Liver (tissue), 9 donors: ENCODE measurements at regions not wholly inside any gene's neighbourhood (a gene's known extent, or its start where the extent isn't known, plus 50 kb on each side); places are given as distances from the start of the nearest gene placed in this dataset. TPM values are rescaled to one million over a fixed set of nuclear protein-coding genes. Genes with fewer than 3 reads are reported as not detected.
"Not testable (repeated sequence)": the region's sequence is repeated elsewhere in the genome, so short reads cannot be mapped to it uniquely, and the experiment has no call there.

ENCODE experiments used
- DNase-seq: peaks from one replicate; pipeline ENCODE4 v3.0.0-alpha.2; 2017; ENCODE audit warnings: low spot score
- H3K27ac ChIP-seq, 2 donors: one replicate each; pipeline ENCODE4 v1.7.0; 2013; ENCODE audit warnings: inconsistent platforms in 2 of 2, low read length in 2 of 2, control low read depth in 1 of 2, low read depth in 1 of 2, mild to moderate bottlenecking in 1 of 2
- H3K27me3 ChIP-seq, 4 donors: one replicate each; pipeline versions ENCODE4 v1.6.1 to v1.7.0; 2013; ENCODE audit warnings: low read length in 3 of 4, inconsistent platforms in 1 of 4, mild to moderate bottlenecking in 1 of 4, moderate library complexity in 1 of 4; ENCODE audit not compliant: control insufficient read depth in 4 of 4, insufficient read depth in 4 of 4
- H3K36me3 ChIP-seq, 4 donors: one replicate each; pipeline versions ENCODE4 v1.6.1 to v1.7.0; 2013; ENCODE audit warnings: low read length in 3 of 4, mild to moderate bottlenecking in 3 of 4, low read depth in 1 of 4, moderate library complexity in 1 of 4; ENCODE audit not compliant: control insufficient read depth in 4 of 4, insufficient read depth in 3 of 4
- H3K4me1 ChIP-seq, 4 donors: one replicate each; pipeline versions ENCODE4 v1.6.1 to v1.7.0; 2013; ENCODE audit warnings: low read length in 3 of 4, mild to moderate bottlenecking in 3 of 4, moderate library complexity in 1 of 4; ENCODE audit not compliant: control insufficient read depth in 4 of 4, insufficient read depth in 4 of 4
- H3K4me3 ChIP-seq, 3 donors: one replicate each; pipeline versions ENCODE4 v1.6.1 to v1.7.0; 2013; ENCODE audit warnings: low read length in 3 of 3, control low read depth in 1 of 3, low read depth in 1 of 3, mild to moderate bottlenecking in 1 of 3
- H3K9ac ChIP-seq, 2 donors: one replicate each; pipeline ENCODE4 v1.7.0; 2013; ENCODE audit warnings: low read length in 2 of 2, mild to moderate bottlenecking in 2 of 2, moderate library complexity in 2 of 2, control low read depth in 1 of 2, low read depth in 1 of 2
- H3K9me3 ChIP-seq, 4 donors: one replicate each; pipeline versions ENCODE4 v1.6.1 to v1.7.0; 2013; ENCODE audit warnings: low read length in 3 of 4; ENCODE audit not compliant: control insufficient read depth in 4 of 4
- EGR1 ChIP-seq, 2 donors: IDR thresholded peaks; 2 replicates each; pipeline ENCODE4 v1.6.1; 2016 to 2018; ENCODE audit warnings: antibody characterized with exemption in 2 of 2, low read depth in 2 of 2
- FOXA1 ChIP-seq: IDR thresholded peaks from 2 replicates; pipeline ENCODE4 v1.6.1; 2016; ENCODE audit warnings: antibody characterized with exemption
- FOXA2 ChIP-seq: IDR thresholded peaks from 2 replicates; pipeline ENCODE4 v1.6.1; 2016; ENCODE audit warnings: antibody characterized with exemption
- HNF4A ChIP-seq, 2 donors: conservative IDR thresholded peaks; 2 replicates each; pipeline ENCODE4 v1.6.1; 2016; ENCODE audit warnings: antibody characterized with exemption in 2 of 2, mild to moderate bottlenecking in 2 of 2
- HNF4G ChIP-seq: IDR thresholded peaks from 2 replicates; pipeline ENCODE4 v1.6.1; 2016; ENCODE audit warnings: antibody characterized with exemption
- JUND ChIP-seq, 2 donors: IDR thresholded peaks; 2 replicates each; pipeline ENCODE4 v1.6.1; 2016; ENCODE audit warnings: antibody characterized with exemption in 2 of 2
- NR2F2 ChIP-seq: IDR thresholded peaks from 2 replicates; pipeline ENCODE4 v1.6.1; 2016; ENCODE audit warnings: antibody characterized with exemption
- RAD21 ChIP-seq, 2 donors: IDR thresholded peaks; 2 replicates each; pipeline ENCODE4 v1.6.1; 2016; ENCODE audit warnings: antibody characterized with exemption in 2 of 2, mild to moderate bottlenecking in 2 of 2
- YY1 ChIP-seq: IDR thresholded peaks from 2 replicates; pipeline ENCODE4 v1.6.1; 2016; ENCODE audit warnings: antibody characterized with exemption, mild to moderate bottlenecking
- WGBS: extraction: QIAGEN DNeasy Blood & Tissue Kit; methylation state at CpG from one replicate; pipeline ENCODE4 v1.1.7; 2013; 5-methylcytosine and 5-hydroxymethylcytosine counted together
- small RNA-seq: library from RNA; depleted of rRNA; stranded (forward); fragments of <200 nt; gene quantifications from one replicate; pipeline ENCODE3, GENCODE V24; 2014
- TF ChIP-seq, protein P1 (sequence below): IDR thresholded peaks from 2 replicates; pipeline ENCODE4 v1.6.1; 2016; ENCODE audit warnings: antibody characterized with exemption
- TF ChIP-seq, protein P2 (sequence below): fragments of 150-350 bp; IDR thresholded peaks from 2 replicates; pipeline ENCODE4 v1.5.1; 2017; ENCODE audit warnings: improper control_type of control experiment, low read depth, low read length; ENCODE audit not compliant: missing input control
- donor health status: healthy.
- donor health status: healthy.
- donor health status: healthy.
- donor health status: healthy.
- donor health status: healthy.

DNA sequence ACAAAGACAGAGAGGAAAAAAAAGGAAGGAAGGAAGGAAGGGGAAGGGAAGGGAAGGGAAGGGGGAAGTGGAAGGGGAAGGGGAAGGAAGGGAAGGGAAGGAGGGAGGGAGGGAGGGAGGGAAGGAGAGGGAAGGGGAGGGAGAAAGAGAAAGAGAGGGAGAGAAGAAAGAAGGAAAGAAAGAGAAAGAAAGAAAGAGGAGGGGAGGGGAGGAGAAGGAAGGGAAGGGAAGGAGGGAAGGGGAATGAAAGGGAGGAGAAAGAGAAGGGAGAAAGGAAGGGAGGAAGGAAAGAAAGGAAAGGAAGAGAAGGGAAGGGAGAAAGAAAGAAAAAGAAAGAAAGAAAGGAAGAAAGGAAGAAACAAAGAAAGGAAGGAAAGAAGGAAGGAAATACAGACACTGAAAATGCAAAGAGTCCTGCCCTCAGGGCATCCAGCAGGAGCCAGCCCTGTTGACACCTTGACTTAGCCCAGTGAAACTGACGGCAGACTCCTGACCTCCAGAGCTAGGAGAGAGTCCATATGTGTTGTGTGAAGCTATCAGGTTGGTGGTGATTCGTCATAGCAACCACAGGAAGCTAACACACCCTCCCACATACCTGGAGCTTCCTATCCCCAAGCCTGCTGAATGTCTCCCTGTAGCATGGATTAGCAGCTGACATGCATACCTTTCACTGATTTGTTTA, 58.7 kb upstream of the SULF2 start:
- DNase-seq: no peak
- H3K9ac ChIP-seq: no peak overlapping the region
- WGBS: 36% methylated on average over 2 of the region's 2 CpGs
- H3K4me3 ChIP-seq: no peak overlapping the region
- H3K27me3 ChIP-seq: no peaks in the 10 kb centered on the region
- no peaks in the 10 kb centered on the region for H3K9me3 ChIP-seq
- H3K27ac ChIP-seq: no peak overlapping the region
- TF ChIP-seq YY1 (no peak), JUND (IDR thresholded peaks at IDR 0.05) (no peak), RAD21 (IDR thresholded peaks at IDR 0.05) (no peak), HNF4A (conservative IDR thresholded peaks at IDR 0.05) (no peak), HNF4G (no peak), FOXA1 (no peak), EGR1 (IDR thresholded peaks at IDR 0.05; ENCODE audit: low read depth in 2 of 2) (no peak), FOXA2 (no peak), NR2F2 (no peak)
- TF ChIP-seq, protein P1, sequence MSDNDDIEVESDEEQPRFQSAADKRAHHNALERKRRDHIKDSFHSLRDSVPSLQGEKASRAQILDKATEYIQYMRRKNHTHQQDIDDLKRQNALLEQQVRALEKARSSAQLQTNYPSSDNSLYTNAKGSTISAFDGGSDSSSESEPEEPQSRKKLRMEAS: no peak
- TF ChIP-seq, protein P2, sequence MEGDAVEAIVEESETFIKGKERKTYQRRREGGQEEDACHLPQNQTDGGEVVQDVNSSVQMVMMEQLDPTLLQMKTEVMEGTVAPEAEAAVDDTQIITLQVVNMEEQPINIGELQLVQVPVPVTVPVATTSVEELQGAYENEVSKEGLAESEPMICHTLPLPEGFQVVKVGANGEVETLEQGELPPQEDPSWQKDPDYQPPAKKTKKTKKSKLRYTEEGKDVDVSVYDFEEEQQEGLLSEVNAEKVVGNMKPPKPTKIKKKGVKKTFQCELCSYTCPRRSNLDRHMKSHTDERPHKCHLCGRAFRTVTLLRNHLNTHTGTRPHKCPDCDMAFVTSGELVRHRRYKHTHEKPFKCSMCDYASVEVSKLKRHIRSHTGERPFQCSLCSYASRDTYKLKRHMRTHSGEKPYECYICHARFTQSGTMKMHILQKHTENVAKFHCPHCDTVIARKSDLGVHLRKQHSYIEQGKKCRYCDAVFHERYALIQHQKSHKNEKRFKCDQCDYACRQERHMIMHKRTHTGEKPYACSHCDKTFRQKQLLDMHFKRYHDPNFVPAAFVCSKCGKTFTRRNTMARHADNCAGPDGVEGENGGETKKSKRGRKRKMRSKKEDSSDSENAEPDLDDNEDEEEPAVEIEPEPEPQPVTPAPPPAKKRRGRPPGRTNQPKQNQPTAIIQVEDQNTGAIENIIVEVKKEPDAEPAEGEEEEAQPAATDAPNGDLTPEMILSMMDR: no peak
- H3K36me3 ChIP-seq: no peaks in the 10 kb centered on the region
- no peaks in the 10 kb centered on the region for H3K4me1 ChIP-seq

DNA sequence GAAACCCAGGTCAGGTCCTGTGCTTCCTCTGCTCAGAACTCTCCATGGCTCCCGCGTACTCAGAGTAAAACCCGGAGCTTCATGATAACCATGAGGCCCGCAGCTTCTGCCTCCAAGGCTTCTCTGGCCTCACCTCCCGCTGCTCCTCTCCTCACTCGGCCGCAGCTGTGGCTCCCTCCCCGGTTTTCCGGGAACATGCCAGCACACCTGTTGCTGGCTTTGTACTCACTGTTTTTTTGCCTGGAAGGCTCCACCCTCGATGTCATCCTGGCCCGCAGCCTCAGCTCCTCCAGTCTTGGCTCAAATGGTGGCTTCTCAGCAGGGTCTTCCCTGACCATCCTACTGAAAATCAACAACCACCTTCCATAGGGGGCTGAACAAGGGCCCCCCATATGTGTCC, 57.7 kb upstream of the SULF2 start:
- not testable (repeated sequence) for H3K36me3 ChIP-seq, H3K27ac ChIP-seq, H3K4me1 ChIP-seq, DNase-seq, H3K9me3 ChIP-seq, H3K4me3 ChIP-seq, H3K27me3 ChIP-seq, H3K9ac ChIP-seq
- 71% methylated on average over 11 of the region's 11 CpGs for WGBS

DNA sequence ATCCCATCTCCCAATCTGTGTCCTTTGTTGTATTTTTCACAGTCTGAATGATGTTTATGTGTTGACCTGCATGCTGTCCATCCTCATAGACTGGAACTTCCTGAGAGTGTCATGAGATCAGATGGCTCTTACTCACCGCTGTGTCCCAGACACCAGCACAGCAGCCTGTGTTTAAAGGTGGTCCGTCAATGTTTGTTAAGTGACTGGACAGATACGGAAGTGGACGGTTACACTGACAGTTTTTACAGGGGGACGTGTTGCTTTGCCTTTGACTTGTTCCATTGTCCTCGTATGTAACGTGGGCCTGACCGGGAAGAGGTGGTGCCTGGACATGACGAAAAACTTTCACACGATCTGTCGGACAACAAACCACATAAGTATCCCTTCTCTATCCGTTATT, 56.7 kb upstream of the SULF2 start:
- not testable (repeated sequence) for H3K36me3 ChIP-seq

DNA sequence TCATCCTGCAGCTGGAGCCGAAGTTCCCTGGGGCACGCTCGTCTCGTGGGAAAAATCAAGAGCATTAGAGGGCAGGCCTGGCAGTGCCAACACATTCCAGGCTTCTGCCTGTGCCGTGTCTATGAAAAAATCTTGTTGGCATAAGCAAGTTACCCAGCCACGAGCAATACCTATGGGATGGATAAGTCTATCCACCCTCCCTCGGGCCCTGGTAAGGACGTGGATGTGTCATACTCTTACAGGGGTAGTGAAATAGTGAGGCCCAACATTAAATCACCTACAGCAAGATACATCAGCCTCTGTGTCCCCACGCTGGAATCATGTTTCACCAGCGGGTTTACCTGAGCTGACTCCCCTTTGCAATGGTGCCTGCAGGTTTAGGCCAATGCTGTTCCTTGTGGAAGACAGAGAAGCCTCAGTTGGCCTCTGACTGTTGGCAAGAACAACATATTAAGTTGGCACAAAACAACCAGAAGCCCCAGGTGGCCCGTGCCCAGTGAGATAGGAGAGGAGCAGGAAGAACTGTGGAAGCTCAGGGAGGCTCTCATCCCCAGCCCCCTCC, 51.1 kb upstream of the SULF2 start:
- H3K4me1 ChIP-seq: not testable (repeated sequence)
- 83% methylated on average over 7 of the region's 11 CpGs for WGBS

More for the DNA sequence above, 56.7 kb upstream of the SULF2 start:
- H3K9ac ChIP-seq, H3K4me3 ChIP-seq, H3K27me3 ChIP-seq, DNase-seq, H3K4me1 ChIP-seq, H3K27ac ChIP-seq, H3K9me3 ChIP-seq: not testable (repeated sequence)
- 85% methylated on average over 12 of the region's 12 CpGs for WGBS

More for the DNA sequence above, 51.1 kb upstream of the SULF2 start:
- not testable (repeated sequence) for H3K4me3 ChIP-seq, H3K9ac ChIP-seq, H3K9me3 ChIP-seq, H3K36me3 ChIP-seq, H3K27ac ChIP-seq, H3K27me3 ChIP-seq, DNase-seq

Small RNA genes in the stretch of these regions (small RNA-seq; reads per million reads assigned to genes)
- gene RNA5SP486 (0.20 reads per million), gene RNU7-144P (not detected), gene RNU7-92P (not detected)
